ENCODE measurements at regions not wholly inside any gene's neighbourhood (a gene's known extent, or its start where the extent isn't known, plus 50 kb on each side); places are given as distances from the start of the nearest gene placed in this dataset.

DNA sequence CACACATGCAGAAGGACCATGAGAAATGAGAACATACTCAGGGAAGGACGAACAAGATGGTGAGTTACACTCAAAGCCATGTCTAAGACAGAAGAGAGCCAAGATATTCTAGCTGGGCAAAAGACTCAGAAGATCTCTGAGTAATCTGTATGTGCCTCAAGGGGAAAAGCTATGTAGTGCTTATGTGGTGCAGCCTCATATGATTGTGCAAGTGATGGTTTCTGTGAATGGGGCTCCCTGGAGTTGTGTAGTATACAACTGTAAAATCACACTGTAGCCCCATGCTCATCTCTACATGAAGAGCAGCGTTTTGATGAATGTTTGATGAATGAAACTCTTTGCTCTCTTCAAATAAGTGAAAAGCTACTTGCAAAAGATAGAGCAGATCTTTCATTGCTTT, 57.5 kb downstream of the OSR1 start:
- TF ChIP-seq, protein P1, sequence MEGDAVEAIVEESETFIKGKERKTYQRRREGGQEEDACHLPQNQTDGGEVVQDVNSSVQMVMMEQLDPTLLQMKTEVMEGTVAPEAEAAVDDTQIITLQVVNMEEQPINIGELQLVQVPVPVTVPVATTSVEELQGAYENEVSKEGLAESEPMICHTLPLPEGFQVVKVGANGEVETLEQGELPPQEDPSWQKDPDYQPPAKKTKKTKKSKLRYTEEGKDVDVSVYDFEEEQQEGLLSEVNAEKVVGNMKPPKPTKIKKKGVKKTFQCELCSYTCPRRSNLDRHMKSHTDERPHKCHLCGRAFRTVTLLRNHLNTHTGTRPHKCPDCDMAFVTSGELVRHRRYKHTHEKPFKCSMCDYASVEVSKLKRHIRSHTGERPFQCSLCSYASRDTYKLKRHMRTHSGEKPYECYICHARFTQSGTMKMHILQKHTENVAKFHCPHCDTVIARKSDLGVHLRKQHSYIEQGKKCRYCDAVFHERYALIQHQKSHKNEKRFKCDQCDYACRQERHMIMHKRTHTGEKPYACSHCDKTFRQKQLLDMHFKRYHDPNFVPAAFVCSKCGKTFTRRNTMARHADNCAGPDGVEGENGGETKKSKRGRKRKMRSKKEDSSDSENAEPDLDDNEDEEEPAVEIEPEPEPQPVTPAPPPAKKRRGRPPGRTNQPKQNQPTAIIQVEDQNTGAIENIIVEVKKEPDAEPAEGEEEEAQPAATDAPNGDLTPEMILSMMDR (IDR thresholded peaks at IDR 0.05; ENCODE audit: low read length, missing control alignments): no peak
- no peak for DNase-seq (ENCODE audit: low read depth)
- no peak overlapping the region for H3K4me3 ChIP-seq (replicated peaks; ENCODE audit: low read depth, low read length)

DNA sequence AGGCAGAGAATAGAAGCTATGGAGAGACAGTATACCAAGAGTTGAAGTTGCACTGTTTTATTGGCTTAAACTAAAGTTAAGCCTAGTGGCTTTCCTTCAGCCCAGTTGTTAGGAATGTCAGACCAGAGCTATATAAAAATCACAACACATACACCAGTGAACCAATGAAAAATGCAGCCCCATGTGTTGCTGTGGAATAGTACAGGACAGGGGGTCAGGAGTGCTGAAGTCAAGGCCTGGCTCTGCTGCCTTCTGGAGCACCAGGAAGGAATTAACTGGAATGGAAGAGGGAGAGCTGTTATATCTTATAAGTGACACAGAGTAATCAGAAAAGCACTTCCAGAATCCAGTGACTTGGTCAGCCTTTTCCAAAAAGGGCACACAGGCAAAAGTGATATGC, 58.9 kb downstream of the OSR1 start:
- H3K4me3 ChIP-seq (replicated peaks; ENCODE audit: low read depth, low read length): no peak overlapping the region
- DNase-seq (ENCODE audit: low read depth): no peak
- TF ChIP-seq, protein P1 (IDR thresholded peaks at IDR 0.05; ENCODE audit: low read length, missing control alignments): no peak

DNA sequence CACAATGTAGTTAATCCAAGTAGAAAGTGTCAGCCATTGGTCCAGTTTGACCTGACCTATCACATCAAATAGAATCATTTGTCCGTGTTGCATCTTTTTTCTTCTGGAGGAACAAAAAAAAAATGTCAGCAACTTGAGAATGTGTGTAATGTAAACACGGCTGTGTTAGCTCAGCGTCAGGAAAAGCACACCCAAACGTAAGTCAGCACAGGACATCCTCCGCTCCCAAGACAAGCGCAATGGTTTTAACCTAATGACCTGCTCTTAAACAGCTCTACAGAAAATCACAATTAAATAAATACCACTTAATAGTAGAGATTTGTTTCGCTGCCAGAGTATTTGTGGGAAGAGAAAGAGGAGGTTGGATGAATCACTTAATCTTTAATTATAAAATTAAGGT, 59.4 kb downstream of the OSR1 start:
- DNase-seq (ENCODE audit: low read depth): no peak
- H3K4me3 ChIP-seq (replicated peaks; ENCODE audit: low read depth, low read length): no peak overlapping the region
- TF ChIP-seq, protein P1 (IDR thresholded peaks at IDR 0.05; ENCODE audit: low read length, missing control alignments): no peak

DNA sequence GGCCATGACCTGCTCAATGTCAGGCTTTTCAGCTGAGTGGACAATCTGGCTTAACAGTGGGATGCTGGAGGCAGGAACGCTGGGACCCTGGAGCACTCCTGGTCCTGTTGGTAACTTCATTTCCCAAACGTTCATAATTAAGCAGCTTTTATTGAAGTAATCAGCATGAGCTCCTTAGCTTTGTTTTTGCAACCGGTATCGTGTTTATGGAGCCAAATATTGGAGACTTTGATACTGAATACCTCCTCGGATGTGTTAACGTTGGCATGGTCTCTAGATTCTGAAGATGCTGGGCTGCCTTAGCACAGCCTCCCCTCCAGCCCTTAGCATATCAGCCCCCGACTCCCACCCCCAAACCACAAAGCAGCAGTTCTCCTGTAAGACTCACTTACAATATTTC, 60.7 kb downstream of the OSR1 start:
- no peak for DNase-seq (ENCODE audit: low read depth)
- no peak overlapping the region for H3K4me3 ChIP-seq (replicated peaks; ENCODE audit: low read depth, low read length)
- TF ChIP-seq, protein P1 (IDR thresholded peaks at IDR 0.05; ENCODE audit: low read length, missing control alignments): no peak

DNA sequence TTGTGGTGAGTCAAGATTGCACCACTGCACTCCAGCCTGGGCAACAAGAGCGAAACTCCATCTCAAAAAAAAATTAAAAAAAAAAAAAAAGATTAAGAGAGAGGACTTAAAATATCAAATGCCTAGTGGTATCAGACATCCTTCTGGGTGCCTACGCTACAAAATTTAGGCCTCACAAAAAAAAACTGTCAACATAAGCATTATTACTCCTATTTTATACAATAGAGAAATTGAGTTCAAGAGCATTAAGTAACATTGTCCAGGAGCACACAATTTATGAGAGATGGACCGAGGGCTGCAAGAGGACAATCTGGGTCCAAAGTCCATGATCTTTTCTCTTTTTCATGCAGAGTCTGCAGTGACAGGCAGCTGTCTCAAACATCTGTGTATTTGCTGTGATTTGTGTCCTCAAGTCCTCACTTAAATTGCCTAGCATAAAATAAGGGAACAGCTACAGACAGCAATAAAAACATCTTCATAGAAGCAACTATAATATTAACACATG, 62.4 kb downstream of the OSR1 start:
- DNase-seq (ENCODE audit: low read depth): no peak
- TF ChIP-seq, protein P1 (IDR thresholded peaks at IDR 0.05; ENCODE audit: low read length, missing control alignments): no peak
- H3K4me3 ChIP-seq (replicated peaks; ENCODE audit: low read depth, low read length): no peak overlapping the region

DNA sequence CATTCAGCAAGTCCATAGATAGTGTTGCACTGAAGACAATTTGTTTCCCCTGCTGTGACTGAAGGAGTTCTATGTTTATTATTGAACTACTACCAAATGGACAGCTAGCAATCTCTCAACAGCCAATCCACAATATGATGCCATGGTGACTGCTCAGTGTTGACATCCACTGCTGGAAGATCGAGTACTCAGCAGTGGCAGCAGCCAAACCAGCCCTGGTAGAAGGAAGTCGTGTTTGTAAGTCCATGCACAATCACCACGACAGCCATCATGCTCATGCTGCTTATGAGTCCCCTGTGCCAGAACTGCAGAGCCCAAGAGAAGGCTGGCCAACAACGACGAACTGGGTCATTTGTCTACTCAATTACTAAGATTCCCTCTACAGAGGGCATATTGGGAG, 66.4 kb downstream of the OSR1 start:
- DNase-seq (ENCODE audit: low read depth): no peak
- TF ChIP-seq, protein P1 (IDR thresholded peaks at IDR 0.05; ENCODE audit: low read length, missing control alignments): no peak
- no peak overlapping the region for H3K4me3 ChIP-seq (replicated peaks; ENCODE audit: low read depth, low read length)

DNA sequence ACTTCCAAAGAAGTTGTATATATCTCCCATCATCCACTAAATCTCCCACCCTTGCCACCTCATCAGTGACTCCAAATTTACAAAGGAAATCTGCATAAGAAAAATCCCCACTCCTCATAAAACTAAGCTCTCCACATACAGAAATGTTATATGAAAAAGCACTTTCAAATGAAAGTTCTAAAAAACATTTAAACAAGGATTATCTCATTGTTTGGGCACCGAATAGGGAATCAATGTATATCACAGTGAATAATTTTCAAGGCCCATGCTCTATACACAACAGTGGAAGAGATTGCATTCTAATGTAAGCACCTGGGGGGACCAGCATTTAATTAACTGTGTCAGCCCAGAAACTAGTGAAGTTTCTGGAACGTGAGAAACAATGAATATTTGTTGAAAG, 70.1 kb downstream of the OSR1 start:
- no peak overlapping the region for H3K4me3 ChIP-seq (replicated peaks; ENCODE audit: low read depth, low read length)
- no peak for DNase-seq (ENCODE audit: low read depth)
- TF ChIP-seq, protein P1 (IDR thresholded peaks at IDR 0.05; ENCODE audit: low read length, missing control alignments): no peak

All from fibroblast of pulmonary artery (primary cell).